Myocyte (in vitro differentiated cells): ENCODE measurements at regions not wholly inside any gene's neighbourhood (a gene's known extent, or its start where the extent isn't known, plus 50 kb on each side); places are given as distances from the start of the nearest gene placed in this dataset.
A peak's percentile ranks its signal among the peaks of the same experiment; 100 is the strongest.

Source experiments
- DNase-seq: peaks from one replicate; pipeline ENCODE4 v3.0.0-alpha.2; 2012; ENCODE audit warnings: low read depth

DNA sequence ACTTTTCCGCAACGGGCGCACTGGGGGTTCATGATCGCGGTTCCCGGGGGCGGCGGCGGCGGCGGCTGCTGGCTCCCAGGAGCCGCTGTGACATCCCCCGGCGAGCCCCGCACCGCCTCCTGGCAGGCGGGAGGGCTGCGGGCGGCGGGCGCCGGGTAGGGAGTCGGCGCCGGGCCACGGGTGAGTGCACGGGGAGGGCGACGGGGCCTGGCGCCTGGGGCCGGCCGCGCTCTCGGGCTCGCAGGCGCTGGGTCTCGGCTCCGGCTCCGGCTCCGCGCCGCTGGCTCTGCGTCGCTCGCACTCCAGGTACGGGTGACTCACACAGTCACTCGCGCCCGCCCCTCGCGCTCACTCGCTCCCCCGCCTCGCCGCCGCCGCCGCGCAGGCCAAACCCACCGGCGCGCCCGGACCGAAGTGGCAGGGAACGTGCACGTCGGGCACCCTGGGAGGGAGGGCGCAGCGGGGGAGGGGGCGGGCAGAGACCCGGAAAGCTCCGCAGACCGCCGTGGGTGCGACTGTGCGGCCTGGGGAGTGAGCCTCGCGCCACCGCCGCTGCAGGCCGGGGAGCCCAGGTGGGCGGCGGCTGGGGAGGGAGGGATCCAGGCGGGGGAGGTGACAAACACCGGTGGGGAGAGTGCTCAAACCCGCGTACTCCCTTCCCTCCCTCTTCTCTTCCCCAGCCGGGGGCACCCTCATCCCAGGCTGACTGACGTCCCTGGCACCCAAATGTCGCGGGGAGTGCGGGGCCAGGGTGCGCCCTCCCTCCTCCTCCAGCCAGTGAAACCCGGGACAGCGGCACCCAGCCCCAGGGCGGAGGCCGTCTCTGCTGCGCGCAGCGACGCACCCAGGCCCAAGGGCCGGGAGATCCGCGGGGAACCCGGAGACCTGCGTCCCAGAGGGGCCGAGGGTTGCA lies 276.9 kb upstream of the NEBL start:
- peak; percentile 11 for DNase-seq

DNA sequence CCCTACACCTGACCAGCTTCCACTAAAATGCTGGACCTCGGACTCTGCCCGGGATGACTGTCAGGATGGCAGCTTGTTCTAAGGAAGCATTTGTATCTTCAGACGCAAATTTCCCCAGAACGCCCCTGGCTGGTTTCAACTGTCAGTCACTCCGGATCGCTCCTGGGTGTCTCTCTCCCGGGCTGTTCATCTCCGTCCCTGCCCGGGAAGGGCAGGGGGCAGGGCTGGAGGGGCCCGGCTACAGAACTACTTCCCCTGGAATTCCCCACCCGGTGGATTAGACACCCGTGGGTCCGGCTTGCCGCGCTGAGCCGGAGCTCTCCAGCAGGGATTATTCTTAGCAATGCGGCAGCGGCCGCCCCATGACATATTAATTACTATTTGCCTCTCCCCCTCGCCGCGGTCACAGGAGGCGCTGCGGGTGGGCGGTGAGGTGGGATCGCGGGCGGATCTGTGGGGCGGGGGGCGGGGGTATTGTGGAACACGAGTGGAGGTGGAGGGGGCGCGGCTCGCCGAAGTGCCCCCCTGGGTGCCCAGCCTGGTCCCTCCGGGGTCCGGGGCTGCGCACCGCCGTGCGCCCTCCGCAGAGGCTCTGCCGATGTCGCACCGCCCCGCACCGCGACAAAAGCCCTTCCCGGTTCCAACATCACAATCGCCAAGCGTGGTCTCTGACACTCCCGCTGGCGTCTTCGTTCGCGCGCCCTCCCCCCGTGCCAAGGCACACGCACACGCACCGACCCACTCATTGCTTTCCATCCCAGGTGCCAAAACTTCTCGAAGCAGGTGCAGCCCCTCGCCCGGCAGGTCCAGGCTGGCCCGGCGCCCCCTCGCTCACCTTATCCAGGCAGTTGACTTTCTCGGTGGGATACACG lies 276.1 kb upstream of the NEBL start:
- DNase-seq, result no peak

DNA sequence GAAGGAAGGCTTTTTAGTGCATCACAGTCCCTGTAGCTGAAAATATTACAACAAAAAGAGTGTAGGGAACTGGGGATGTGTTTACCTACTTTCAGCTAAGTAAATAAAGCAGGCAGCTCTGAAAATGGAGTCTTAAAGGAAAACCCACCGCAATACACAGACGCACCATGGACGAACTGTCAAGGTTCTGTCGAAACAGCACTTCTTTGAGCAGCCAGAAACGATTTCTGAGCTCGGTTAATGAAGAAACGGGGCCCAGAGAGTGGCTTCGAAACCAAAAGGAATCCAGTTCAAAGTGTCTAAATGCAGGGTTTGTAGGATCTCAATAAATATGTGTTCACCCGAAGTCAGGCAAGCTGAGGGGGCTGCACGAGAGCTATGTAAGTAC lies 275.4 kb upstream of the NEBL start:
- DNase-seq, result no peak

DNA sequence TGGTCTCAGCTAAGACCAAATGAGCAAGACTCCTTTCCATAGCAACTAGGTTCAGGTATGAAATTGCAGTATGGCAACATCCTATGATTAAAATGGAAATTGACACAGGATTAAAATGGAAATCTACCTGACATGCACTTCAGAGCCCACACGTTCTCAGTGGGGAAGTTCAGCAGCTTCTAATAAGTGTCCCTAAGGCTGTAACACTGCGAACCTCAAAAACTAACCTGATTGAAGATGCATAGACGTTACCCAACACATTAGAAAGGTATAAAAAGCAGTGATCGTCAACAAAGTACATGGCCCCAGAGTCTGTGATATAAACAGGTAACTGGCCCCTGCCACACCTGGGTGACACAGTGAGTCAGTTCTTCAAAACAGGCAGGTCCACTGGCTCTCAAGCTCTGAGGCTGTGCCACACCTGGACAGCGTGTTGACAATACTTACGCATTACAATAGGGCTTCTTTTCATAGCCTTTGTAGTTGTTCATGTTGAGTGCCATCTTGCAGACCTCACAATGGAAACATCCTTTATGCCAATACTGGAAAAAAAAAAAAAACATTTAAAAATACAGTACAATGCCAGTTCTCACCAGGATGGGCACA lies 274.9 kb upstream of the NEBL start:
- DNase-seq, result no peak

DNA sequence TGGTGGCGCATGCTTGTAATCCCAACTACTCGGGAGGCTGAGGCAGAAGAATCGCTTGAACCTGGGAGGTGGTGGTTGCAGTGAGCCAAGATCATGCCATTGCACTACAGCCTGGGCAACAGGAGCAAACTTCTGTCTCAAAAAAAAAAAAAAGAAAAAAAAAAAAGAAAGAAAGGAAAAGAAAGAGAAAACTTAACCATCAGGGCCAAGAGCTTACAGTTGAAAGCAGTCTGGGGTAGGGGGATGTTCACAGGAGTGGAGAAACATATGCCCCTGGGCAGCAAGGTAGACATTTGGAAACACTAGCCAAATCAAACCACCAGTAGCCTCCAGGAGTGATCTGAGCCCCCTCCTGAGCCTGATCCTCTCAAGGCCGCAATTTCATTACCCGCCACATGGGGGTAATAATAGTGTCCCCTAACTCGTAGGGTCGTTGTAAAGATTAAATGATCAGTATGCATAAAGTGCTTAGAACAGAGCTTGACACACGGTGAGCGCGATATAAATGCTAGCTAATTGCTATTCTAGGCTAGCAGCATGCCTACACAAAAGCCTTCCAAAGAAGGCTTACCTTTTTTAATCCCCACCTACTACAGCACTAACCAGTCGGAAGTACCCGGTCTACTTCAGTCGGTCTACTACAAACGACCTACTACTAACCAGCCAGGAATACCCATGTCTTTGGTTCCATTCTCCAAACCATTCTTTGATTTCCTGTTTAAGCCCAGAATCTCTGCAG lies 274.3 kb upstream of the NEBL start:
- DNase-seq, result no peak

DNA sequence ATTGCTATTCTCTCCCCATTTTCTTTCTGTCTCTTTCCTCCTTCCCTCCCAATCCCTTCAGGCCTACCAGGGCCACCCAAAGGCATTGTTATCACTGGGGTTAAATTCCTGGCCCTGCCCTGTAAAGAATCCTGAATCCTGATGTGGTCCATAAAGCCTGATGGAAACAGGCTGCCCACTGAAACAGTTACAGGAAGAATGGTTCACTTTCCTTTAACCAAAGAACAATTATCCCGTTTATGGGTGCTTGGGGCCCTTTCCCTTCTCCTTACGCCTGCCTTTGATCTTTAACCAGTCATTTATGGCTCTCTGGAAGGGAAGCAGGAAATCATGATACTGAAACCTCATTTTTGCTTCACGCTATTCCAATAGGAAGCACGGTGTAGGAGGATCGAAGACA lies 273.1 kb upstream of the NEBL start:
- no peak for DNase-seq

DNA sequence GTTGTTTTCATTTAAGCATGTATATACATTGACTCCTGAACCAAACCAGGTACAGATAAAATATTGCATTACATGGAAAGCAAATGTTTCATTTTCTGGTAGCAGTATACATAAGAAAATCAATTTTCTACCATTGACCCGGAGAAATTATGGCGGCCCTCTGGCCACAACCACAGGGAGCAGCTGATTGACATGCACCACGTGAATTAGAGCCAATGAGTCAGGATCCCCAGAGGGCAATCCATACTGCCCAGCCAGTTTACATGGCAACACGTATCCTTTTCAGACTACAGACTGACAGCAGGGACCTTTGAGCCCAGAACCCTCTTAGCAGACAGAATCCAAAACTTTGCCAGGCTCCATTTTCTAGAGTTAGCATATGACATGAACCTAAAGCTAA lies 272.2 kb upstream of the NEBL start:
- DNase-seq, result peak; percentile 42

DNA sequence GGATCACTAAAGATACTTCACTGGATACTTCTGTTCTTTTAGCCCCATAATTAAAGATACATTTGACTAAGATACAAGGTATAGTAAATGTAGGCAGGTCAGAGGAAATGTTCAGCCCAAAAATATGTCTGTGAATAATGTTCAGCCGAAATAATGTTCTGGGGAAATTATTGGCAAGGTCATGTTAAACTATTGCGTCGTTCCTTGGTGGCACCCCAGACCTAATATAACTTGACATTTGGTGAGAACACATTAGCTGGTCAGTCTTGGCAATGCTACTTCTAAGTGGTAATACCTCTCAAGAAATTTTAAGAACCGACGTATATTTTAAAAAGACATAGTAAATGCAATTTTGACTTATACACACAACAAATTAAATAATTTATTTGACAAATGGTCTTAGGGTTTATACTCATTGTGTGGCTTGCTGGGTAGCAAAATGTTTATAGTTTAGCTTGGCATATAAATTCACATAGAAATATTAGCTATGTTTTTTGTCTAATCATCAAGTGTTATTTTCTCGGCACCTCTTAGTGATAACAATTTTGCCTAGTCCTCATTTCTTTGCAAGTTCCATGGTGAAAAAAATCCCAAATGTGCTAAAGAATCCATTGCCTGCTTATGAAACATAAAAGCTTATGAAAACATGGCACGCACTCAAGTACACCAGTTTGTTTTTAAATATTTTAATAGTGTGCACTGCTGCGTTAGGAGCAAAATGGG lies 270.3 kb upstream of the NEBL start:
- no peak for DNase-seq

DNA sequence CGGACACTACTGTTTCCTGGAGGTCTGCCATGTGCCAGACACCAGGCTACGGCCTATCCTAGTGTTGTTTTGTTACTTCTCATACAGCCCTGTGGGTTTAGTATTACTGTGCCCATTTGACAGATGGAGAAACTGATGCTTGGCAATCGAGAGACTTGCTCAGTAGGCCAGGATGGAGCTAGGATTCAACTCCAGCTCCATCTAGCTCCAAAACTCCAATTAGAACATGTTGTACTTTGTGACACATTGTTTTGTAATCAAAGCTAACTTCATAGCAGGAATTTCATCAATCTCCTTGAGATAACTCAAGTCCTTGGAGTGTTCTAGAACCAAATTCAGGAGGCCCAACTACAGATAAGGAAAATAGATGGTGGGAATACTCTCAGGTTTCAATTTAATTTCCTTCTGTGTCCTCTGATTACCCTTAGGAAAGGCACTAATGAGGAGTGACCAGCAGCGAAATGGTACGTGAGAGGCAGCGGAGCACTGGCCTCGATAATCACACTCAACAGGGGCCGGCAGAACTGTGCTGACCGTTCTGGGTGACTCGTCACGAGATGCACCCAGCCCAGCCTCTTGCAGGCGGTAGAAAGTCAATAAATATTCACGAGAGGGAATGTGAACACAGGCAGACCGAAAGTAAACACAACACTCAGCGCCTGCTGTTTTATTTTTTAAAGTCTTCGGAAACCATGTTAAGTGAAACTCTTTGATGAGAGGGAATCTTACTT lies 269.6 kb upstream of the NEBL start:
- DNase-seq, result no peak

DNA sequence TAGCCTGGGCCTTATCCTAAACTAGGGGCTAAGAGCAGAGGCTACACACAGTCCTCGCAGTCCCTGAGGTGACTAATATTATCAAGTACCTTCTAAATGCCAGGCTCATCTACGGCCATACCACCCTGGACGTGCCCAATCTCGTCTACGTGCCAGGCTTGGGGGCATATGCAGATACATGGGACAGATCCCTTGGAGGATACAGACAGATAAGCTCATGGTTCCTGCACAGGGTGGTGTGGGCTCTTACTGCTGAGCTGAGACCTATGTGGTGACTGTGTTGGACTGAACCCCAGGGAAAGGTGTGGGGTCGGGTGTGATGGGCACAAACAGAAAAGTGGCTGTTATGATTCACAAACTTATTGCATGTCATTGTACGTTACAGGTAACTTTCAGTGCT lies 268.4 kb upstream of the NEBL start:
- no peak for DNase-seq

DNA sequence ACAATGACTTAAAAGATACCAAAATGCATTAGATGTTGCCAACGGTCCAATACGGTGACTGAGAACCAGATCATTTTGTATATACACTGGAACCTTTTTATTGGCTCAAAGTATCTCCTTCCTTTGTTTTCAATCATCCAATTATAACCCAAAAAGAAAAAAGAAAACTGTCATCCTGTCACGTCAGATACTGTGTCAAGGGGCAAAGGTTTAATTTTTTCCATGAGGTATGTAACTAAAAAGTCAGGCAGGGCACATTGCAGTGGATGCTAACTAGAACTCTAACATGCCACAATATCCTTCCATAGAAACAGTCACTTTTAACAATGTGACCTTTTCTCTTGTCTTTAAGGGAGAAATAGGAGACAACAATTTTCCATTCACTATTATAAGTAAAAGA lies 267.6 kb upstream of the NEBL start:
- DNase-seq, result no peak

DNA sequence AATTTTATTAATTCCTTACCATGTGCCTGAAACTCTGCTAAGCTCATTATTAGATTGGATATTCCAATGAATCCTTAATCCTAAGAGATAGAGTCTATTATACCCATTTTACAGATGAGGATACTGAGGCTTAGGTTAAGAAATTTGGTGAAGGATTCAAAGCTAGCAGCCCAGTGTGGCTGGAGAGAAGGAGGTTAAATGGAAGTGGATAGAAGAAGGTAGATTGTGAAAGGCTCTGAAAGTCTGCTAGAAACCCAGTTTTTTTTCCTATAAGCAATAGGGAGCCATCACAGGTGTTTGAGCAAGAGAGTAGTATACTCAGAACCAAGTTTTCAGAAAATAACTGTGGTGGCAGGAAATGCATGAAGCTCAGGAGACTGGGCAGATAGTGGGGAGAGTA lies 265.8 kb upstream of the NEBL start:
- DNase-seq, result no peak

DNA sequence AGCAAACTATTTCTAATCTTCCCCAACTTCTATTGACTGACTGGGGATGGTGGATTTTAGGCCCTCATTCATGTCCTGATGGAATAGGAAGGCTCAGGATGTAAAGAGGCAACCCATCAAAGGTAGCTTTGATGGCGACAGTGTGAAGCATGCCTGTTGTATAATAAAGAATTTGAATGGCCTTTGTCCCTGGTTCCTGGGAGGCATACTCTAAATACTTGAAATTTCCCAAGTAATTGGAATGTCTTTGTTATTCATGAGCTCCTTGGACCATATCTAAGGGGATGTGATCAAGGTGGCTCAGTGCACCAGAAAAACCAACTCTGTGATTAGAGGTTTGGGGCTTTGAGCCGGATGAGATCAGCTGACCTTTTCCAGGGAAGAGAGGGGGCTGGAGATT lies 264.5 kb upstream of the NEBL start:
- no peak for DNase-seq

DNA sequence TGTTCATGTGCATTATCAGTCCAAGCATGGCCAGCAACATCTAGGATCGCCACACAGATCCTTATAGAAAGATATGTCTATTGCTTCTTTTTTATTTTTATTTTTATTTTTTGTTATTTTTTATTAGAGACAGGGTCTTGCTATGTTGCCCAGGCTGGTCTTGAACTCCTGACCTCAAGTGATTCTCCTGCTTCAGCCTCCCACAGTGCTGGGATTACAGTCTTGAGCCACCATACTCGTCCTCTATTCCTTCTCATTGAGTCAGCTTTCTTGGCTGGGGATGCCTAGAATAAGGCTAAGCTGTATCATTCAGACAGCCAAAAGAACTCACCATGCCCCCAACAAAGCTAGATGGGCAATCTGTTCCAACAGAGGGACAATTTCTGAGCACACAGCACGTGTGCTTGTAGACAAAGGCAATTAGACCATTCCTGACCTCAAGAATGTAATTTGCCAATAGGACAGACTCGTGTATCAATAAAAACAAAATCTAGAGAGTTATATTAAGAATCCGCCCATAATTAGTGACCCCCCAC lies 264.0 kb upstream of the NEBL start:
- no peak for DNase-seq

DNA sequence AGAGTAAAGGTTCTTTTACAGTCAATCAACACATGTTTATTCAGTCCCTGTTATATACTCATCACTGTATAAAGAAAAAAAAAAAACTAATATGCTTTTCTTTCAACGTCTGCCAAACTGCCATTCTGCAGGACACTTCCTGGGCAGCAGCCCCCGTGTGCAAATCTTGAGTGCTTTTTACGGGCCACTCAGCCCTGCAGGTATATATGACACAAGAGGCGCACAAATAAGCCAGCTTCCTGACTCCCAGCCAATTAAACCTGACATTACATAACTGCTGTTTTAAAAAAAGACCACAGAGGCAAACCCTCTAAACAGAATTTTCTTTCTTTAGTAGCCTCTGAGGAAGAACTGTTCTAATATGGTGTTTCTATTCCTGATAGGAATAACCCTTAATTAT lies 263.0 kb upstream of the NEBL start:
- DNase-seq, result no peak

DNA sequence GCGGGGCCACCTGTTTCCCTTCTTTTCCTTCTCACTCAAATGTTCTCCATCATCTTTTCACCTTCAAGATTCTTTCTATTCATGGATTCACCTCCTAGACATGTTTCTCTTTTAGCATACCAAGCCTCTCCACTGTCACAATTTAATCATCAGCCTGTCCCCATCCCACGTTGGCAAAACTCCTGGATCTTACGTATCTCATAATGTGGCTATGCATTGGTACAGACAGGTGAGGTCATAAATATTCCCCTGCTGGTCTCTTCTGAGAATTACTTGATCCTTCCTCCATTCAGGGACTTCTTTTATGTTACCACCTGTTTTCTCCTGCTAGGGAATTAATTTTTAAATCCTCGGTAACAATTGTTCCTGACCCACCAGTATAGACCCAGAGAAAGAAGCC lies 262.6 kb upstream of the NEBL start:
- DNase-seq, result no peak

DNA sequence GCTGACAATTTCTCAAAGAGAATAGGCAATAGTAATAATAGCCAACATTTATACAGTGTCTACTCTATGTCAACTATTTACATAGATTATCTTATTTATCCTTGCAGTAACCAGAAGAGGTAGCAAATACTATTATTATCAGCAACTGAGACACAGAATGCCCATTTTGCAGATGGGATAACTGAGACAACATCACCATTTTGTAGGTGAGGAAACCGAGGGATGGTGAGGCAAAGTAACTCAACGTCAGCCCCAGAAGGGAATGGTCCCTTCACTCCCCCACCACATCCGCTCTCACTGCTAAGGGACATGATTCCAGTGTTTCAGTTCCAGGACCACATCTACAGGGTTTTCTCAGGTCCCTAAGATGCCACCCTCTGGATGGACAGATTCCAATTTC lies 261.2 kb upstream of the NEBL start:
- DNase-seq, result no peak

DNA sequence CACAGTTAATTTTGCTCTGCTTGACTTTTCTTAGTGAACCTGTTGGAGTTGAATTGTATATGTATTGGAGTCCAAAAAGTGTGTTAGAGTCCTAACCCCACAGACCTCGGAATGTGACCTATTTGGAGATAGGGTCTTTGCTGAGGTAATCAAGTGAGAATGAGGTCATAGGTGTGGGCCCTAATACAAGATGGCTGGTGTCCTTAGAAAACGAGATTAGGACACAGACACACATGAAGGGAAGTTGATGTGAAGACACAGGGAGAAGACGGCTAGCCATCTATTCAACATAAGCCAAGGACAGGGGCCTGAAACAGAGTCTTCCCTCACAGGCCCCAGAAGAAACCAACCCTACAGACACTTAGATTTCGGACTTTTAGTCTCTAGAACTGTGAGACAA lies 260.6 kb upstream of the NEBL start:
- no peak for DNase-seq

DNA sequence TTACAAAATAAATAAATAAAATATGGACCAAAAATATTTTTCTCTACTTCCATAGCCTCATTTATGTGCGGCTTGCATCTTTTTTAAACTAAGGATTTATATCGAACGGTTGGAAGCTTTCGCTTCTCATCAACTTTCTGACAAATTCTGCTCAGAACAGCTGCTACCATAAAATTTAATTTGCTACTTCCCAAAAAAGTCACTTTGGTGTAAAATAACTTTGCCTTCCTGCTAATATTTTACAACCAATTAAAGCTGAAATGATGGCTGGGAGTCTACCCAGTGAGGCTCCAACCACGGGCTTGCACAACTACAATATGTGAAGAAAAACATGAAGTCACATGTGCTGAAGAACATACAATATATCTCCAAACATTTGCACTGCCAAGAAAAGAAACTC lies 253.1 kb upstream of the NEBL start:
- DNase-seq, result no peak

DNA sequence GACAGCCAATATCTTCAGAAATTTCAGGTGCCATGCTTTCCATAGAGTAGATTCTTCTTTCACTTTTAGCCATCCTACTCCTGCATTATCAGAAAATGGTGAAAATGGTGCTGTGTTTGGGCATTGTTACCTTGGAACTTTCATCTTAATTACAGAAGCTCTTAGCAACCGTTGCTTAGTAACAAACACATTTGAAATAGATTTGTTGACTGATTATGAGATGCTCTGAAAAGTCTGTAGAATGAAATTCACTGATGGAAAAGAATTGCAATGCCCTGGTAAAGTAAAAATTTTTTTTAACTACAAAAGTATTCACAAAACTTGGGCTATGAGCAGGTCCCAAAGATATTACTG lies 249.3 kb upstream of the NEBL start:
- DNase-seq, result no peak
